CD1c-positive myeloid dendritic cell (primary cell): ENCODE measurements at regions not wholly inside any gene's neighbourhood (a gene's known extent, or its start where the extent isn't known, plus 50 kb on each side); places are given as distances from the start of the nearest gene placed in this dataset.

Source experiments
- DNase-seq: peaks from one replicate; pipeline ENCODE4 v3.0.0-alpha.2; 2016; ENCODE audit errors: extremely low spot score

DNA sequence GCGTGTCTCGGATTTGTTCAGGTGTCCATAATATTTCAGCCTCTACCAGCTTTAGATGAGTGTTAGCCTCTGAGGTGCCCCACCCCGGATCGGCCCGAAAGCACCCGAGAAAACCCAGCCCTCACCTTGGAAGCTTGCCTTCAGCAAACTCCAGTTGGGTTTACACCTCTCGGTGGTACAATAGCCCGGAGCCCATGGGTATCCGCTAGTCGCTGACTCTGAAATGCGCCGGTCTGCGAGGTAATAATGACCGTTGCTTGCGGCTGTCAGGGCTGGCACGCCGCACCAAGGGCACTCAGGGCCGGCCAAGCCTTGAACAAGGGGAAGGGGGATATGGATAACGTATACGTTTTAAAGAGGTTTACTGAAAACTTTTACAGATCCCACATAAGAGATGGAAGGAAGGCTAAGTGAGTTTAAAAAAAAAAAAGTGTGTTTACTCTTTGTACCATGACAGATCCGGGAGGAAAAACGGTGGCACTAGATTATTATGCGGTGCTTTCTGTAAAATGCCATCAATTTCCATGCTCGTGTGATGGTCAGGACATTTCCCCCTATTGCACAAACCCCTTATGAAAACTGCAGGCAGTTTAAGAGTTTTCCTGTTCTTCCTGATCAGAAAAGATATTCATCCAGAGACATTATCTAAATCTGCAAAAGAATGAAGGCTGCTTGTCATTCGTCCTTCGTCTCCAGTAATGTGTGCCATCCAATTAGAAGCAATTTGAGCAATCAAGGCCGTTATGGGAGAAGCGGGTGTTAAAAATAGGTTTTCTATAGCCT is 124.2 kb downstream of the TMEM161B start:
- no peak for DNase-seq

DNA sequence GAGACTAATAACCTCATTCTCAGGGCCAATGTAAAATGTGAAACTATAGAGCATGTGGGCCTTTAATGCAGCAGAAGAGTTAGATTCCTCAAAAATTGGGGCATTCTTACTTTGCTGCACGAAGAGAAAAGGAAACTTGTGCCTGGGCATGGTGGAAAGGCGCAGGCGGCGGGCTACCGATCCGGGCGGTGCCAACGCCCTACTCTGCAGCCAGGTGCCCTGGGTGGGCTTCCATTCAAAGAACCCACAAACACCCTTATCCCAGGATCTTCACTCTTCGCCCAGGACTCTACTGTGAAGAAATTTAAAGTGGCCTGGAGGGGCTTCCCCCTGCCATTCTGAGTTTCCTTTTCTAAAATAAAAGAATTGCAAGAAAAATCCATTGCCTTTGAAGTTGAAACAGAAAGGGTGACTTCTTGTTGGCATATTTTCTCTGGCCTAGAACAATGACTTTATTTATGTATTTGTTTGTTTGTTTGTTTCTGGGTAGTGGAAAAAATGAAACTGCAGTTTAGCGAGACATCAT is 124.9 kb downstream of the TMEM161B start:
- DNase-seq: no peak

DNA sequence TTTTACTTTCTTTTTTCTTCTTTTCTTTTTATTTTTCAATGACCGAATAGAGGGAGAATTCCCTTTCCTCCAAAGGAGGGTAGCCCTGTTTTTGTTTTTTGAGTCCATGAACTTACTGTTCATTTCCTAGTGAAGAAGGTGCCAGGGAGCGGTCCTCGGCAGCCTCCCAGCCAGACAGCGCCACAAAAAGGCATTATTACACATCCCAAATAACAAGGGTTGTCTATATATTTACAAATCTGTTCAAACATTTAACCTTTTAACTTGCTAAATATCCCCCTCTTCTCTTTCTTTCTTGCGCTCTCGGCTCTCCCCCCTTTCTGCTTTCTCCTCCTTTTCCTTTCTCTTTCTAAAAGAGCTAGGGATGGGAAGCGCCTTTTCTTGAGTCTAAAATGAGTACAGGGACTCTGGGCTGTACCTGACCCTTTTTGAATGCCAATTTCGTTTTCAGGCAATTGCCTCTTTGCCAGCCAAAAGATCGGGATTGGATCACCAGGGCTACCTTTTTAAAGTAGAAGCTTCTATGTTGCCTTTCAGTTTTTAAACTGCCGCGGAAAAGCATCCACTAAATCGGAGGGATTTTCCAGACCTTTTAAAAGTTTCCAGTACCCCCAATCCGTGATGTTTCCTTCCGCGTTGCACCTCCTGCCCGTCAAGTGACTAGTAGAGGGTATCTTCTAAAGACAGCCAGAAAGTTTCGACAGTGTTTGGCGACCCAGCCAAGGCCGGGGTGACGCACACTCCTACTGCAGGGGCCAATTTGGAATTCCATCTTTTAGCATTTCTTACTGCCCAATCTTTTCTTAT is 125.6 kb downstream of the TMEM161B start:
- no peak for DNase-seq

DNA sequence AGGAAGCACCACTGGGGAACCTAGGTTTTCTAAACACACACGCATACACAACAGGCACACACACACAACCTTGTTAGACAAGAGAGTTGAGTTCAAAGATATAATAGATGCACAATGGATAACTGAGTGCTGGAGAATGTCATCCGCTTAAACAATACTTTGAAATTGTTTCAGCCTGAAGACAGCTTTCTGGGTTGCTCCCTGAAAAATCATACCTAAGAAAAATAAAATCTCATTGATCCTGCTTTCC is 126.1 kb downstream of the TMEM161B start:
- no peak for DNase-seq

DNA sequence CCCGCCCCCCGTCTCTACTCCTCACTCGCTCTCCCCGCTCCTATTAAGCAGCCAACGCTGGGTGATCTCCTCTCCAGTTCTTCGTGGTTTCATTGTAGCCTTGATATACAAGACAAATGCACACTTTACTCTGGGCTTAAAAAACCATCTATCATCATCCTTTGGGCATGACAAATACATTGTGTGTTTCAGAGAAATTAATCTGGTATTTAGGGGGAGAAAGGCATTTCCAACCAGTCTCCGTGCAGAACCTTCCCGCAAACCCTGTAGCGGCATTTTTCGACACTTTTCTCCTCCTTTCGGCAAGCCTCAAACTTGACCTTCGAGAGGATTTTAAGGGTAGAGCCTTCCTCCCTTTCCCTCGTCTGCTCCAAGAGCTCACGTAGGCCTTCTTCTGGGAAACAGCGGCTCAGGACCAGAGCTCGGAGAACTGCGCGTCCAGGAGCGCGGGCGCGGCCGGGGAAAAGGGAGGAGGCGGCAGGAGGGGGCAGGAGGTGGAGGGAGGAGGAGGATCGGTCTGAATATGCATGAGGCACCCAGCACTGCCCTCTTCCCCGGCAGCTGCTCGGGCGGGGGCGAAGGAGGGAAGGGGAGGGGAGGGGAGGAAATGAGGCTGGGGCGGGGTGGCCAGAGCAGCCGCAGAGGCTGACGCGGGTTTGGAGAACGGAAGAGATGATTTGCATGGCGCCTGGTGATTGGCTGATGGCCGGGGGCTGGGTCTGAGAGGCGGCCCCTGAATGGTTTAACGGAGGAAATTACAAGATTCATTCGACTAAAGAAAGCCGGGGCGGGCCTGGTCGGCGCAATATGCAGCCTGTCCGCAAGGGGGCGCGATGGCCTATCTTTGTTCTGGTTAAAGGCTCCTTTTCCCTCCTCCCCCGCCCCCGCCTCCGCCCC is 127.5 kb downstream of the TMEM161B start:
- DNase-seq: peak; percentile 79

DNA sequence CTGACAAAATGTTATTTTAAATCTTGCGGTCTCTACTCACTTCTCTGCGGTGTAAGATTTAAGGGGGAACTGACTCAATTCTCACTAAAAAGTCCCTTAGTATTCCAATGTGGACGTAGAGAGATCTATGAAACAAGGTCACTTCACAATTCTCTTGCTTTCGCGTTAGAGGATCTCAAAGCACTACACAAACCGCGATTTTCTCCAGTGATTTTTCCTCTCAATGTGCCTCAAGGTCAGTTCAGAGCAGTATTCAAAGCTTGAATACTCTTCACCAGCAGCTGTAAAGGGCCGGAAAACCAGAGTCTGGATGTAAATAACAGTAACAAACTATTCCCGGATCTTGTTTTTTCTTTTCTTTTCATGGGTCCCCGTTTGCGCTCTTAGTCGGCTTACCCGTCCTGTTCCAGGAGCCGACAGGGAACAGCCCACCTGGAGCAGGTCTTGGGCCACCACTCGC is 128.2 kb downstream of the TMEM161B start:
- DNase-seq: no peak

DNA sequence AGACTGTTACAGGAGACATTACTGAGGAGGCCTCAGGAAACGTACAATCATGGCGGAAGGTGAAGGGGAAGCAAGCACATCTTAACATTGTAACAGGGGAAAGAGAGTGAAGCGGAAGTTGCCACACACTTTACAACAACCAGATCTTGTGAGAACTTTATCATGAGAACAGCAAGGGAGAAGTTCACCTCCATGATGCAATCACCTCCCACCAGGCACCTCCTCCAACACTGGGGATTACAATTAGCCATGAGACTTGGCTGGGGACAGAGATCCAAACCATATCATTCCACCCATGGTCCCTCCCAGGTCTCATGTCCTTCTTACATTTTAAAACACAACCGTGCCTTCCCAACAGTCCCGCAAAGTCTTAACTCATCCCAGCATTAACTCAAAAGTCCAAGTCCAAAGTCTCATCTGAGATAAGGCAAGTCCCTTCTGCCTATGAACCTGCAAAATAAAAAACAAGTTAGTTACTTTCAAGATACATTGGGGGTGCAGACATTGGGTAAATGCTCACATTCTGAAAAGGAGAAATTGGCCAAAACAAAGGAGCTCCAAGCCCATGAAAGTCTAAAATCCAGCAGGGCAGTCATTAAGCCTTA is 138.3 kb downstream of the TMEM161B start:
- no peak for DNase-seq

DNA sequence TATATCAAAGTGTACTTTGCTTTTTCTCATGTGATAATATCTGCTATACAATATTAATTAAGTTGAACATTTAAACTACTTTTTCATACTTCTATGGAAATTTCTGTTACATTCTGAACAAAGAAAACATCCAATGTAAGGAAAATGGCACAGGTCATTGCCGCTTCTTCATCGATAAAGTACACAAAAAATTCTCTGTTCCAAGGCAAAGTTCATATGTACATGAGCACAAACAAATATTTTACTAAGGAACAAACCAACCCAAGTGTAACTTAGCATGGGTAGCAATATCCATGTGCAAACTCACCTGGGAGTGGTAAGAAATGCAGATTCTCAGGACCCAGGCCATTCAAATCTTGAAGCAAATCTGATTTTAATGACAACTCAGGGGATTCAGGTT is 139.8 kb downstream of the TMEM161B start:
- DNase-seq: no peak

DNA sequence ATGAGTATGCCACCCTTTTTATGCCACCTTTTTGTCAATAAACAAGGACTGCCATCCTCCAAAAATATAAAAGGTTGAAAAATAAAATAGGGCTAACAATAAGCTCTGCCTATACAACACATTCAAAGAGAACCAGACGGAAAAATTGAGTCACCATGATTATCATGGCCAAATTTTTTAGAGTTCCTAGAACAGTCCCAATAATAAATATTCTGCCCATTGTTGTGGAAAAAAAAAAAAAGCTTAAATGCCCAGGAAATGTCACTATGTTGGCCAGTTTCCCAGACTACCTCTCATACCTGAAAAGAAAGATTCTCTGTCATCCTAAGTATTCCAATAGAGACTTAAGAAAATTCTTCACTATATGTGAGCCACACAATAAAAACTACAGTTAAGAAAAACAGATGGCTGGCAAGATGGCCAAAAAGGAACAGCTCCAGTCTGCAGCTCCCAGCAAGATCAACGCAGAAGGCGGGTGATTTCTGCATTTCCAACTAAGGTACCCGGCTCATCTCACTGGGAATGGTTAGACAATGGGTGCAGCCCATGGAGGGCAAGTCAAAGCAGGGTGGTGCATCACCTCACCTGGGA is 149.0 kb downstream of the TMEM161B start:
- no peak for DNase-seq

DNA sequence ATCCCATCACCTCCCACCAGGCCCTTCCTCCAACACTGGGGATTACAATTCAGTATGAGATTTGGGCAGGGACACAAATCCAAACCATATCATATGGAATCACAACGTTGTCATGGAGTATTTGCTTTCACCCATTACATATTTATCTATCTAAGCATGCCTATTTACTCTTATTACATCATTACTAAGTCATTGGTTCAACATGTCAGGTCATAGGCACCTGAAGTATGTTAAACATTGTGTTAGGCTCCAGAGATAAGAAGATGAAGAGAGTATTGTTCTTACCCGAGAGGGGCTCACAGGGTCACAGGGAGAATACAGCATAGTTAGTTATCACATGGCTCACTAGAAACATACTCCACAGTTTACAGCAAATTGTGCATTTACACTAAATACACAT is 150.5 kb downstream of the TMEM161B start:
- DNase-seq: no peak

DNA sequence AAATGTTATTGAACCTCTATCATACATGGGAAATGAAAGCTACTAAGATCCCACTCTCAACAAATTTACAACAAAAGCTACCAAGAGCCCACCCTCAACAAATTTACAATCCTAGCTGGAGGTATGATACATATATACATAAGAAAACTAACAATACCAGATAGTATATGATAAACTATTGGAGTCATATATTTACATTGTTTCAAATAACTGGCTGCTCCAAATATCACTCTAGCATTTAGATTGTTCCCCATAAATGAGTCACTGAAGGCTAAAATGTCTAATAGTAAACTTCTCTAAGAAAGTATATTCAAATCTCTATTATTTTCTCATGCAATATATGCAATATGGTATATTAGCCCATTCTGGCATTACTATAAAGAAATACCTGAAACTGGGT is 151.1 kb downstream of the TMEM161B start:
- no peak for DNase-seq

DNA sequence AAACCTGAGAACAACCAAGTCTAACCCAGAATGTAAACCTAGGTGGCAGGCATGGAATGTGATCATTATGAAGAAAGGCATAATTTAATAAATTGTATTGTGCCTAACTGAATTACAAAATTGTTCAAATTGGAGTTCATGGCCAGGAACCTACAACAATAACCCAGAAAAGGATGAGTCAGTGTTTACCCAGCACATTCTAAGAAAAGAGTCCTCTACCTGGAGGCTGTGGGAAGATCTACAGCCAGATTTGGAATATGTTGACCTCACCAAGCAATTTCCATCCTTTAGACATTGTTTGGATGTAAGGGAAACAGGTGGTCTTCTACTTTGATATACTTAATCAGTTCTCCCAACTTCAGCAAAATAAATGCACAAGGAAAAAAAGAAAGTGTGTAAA is 152.2 kb downstream of the TMEM161B start:
- DNase-seq: no peak

DNA sequence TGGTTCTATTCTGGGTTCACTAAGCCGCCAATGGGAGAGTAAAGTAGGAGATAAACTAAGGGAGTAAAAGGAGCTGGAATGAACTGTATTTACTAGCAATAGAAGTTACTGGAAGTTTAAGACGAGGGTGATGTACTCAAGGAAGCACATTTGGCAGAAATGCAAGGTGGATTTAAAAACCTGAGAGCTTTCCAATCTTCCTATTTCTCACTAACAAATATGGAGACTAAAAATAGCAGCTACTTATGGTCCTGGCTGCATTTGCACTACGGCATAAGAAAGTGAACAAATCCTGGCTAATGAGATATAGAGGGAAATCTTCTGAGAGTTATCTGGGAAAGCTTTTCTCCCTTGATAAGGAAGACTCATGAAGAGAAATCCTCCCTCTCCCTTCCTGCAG is 153.4 kb downstream of the TMEM161B start:
- DNase-seq: no peak

DNA sequence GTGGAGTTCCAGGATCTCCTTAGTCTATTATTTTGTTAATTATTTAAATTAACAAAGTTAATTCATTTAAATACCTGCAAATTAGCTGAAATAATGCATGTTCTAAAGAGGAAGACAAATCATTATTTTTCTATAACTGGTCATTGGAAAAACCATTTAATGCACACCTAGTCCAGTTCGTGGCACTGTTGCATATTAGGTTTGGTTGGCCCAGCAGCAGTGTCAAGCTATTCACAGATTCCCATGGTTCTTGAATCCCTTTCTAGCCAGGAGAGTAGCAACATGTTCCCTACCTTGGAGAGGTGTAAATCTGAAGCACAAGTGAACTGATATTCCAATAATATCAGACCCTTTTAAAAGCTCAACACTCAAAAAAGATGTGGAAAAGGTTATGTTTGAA is 155.2 kb downstream of the TMEM161B start:
- DNase-seq: no peak

DNA sequence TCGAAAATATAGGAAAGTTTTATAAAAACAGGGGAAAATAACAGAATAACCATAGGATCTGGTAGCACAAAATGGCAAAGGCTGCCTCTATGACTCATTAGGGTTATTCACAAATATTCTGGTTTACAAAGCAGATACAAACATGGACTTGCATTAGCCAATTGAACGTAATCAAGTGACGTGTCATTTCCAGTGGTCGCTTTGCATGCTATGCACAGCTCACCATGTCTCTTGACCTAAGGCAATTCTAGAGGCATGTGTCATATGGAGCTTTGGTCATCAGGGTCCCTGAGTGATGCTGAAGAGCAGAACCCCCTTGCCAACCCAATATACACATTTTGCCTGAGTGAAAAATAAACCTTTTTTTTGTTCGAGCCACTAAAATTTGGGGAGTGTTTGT is 158.8 kb downstream of the TMEM161B start:
- DNase-seq: no peak

DNA sequence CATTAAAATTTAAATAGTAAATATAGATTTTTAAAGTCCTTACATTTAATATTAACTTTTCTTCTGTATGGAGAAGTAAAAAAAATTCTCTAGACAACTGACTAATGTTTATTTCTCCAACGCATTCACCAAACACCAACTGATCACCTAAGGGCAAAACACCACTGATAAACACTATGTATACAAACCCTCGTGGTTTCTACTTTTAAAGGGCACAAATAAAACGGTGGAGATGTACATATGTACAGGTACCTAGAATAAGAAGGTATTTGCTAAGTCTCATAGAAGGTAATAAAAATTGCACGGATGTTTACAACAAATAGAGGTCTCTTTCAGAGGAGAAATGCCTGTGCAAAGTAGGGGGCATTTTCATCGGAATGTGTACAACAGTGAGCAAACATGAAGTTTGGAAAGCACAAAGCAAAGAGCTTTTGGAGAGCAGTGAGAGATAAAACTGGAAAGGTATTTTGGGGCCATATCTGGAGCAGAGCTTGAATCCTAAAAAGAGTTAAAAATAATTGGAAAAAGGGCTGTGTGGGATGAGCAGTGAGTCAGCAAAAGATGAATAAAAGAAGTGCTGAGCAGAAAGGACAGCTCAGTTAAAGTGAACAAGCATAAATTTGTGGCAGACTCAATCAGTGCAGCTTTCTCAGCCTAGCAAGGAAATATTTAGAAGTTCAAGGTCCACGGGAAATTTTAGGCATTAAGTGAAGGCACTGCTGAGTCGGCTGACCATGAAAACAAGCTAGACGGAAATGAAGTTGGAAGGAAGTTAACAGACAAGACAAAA is 160.0 kb downstream of the TMEM161B start:
- no peak for DNase-seq

DNA sequence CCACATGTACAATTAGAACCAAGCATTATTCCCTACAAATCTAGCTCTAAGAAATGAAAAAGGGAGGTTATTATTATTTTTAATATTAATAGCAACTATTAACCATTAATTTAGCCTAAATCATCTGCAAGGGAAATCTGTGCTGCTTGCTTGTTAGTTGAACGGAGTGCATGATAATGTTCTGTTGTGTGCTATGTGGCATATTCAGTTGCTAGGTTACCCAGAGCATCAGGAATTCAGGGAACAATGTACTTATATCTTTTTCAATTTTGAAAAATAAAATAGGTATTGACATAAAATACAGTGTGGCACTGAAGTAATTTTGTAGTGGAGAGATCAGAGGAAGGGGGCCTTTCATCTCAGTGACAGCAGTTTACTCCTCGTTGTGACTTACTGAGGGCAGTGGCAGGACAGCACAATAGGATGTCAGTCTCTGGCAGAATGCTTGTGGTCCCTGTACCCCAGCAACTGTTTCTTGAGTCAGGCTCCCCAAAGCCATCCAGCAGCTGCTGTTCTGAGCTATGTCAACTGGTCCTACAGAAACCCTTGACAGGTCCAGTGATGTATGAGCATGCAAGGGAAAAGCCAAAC is 173.6 kb downstream of the TMEM161B start:
- no peak for DNase-seq

DNA sequence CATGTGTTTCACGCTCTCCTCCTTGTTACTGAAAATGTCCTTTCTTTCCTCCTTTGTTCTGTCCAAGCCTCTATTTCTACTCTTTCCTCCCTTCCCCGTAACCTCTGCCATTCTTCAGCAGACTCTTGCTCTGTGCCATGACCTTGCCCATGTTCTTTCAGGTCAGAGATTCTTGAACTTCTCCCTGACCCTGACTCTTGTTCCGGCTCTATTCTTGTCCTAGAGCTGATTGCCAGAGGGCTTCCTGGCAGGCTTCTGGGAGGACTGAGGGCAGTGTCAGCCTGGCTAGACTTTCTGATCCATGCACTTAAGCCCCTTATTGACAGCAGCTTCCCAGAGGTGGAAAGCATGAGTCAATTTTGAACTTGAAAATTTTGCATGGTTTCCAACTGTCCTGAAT is 174.2 kb downstream of the TMEM161B start:
- no peak for DNase-seq

DNA sequence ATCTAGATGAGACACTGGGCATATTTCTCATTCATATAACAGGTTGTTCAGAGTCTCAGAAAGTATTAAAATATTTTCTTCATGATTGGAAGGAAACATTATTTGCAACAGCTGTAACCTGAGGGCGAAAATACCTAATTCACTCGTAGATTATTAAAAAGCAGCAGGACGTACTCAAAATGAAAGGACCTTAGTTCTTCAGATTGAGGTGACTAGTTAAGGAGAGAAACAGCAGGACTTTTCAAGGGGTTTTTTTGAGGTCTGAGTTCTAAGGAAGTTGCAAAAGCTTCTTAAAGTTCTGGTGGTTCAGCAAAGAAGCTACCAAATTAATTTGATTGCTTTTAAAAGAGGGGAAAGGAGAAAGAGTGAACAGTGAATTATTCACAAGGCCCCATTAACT is 174.9 kb downstream of the TMEM161B start:
- DNase-seq: no peak

DNA sequence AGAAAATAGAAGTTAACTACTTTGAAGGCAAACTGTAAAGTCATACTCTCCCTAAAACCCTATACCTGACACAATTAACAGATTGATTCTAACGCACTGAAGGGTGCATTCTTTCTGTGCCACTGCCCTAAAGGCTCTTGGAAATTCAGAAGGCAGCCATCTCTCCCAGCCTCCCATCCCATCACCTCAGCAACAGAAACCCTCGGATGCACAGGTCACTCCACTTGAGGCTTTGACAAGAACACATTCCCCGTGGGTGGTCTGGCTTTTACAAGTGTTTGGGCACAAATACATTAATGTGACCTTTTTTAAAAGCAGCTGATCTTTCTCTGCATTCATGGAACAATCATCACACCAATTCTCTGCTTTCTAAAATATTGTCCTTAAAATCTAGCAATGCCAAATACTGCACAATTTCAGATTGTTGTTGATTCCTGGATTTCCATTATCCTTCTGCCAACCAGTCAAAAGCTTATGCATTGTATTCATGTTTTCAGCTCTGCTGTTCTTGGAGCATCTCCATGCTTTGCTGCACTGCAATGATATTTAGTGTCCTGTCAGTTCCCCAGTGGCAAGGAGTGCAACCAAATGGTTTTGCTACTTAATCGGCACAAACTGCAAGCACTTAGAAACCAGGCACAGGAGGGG is 175.6 kb downstream of the TMEM161B start:
- DNase-seq: no peak
